ENCODE measurements at regions not wholly inside any gene's neighbourhood (a gene's known extent, or its start where the extent isn't known, plus 50 kb on each side); places are given as distances from the start of the nearest gene placed in this dataset.

DNA sequence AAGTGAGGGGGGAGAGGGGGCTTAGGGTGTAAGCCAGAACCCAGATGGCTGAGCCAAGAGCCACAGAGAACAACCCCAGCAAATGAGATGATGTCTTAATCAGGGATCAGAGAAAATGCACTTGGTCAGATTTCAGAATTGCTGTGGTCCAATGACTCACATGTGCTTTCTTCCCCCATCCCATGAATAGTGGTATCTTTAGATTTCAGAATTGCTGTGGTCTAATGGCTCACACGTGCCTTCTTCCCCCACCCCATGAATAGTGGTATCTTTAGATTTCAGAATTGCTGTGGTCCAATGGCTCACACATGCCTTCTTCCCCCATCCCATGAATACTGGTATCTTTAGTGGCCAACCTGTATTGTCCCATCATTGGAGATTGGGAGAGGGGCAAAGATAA, 59.9 kb downstream of the IRX2 start:
- Histone ChIP-seq H3K18ac (ENCODE audit: extremely low read depth, low read length) (no peak overlapping the region), H4K8ac (ENCODE audit: extremely low read depth, insufficient read depth, low read length) (no peak overlapping the region), H3K27ac (ENCODE audit: low read depth, low read length) (no peak overlapping the region), H3K4me3 (ENCODE audit: extremely low read depth in 1 of 4, insufficient read depth in 2 of 4, low read depth in 3 of 4, low read length in 4 of 4) (no peak overlapping the region), H3K4ac (replicated peaks; ENCODE audit: insufficient read length, low read depth, low read length) (no peak overlapping the region), H2BK120ac (replicated peaks; ENCODE audit: low read depth, low read length) (no peak overlapping the region), H3K36me3 (ENCODE audit: control insufficient read depth in 2 of 4, insufficient read depth in 4 of 4, low read length in 3 of 4) (no peaks in the 10 kb centered on the region), H4K20me1 (replicated peaks in 1 of 2; ENCODE audit: control insufficient read depth in 1 of 2, insufficient read depth in 2 of 2, low read length in 2 of 2) (no peaks in the 10 kb centered on the region), H4K5ac (ENCODE audit: insufficient read length, low read depth, low read length) (no peak overlapping the region), H3K4me1 (replicated peaks in 1 of 4; ENCODE audit: control insufficient read depth in 3 of 4, insufficient read depth in 4 of 4, low read length in 3 of 4) (no peaks in the 10 kb centered on the region), H3K4me2 (ENCODE audit: insufficient read depth in 1 of 2, low read depth in 2 of 2, low read length in 2 of 2) (no peak overlapping the region), H3K9me3 (ENCODE audit: insufficient read depth in 2 of 2, low read depth in 1 of 2, low read length in 1 of 2) (no peaks in the 10 kb centered on the region), H2BK15ac (ENCODE audit: low read length) (no peak overlapping the region), H4K91ac (replicated peaks; ENCODE audit: insufficient read length, low read length) (no peak overlapping the region), H3K27me3 (replicated peaks in 1 of 4; ENCODE audit: control insufficient read depth in 3 of 4, extremely low read depth in 1 of 4, insufficient read depth in 3 of 4, low read length in 3 of 4) (no peaks in the 10 kb centered on the region), H2BK20ac (ENCODE audit: low read length) (no peak overlapping the region), H3K23ac (ENCODE audit: insufficient read length) (no peak overlapping the region), H3K9ac (replicated peaks in 1 of 4; ENCODE audit: extremely low read depth in 1 of 4, low read depth in 3 of 4, low read length in 3 of 4) (no peak overlapping the region), H3K14ac (ENCODE audit: insufficient read length) (no peak overlapping the region), H2BK12ac (ENCODE audit: low read depth, low read length) (no peak overlapping the region), H3K56ac (replicated peaks; ENCODE audit: insufficient read length, low read depth, low read length) (no peak overlapping the region), H3K79me1 (ENCODE audit: low read depth, low read length) (no peaks in the 10 kb centered on the region), H2AK5ac (ENCODE audit: low read depth, low read length) (no peak overlapping the region), H2AFZ (ENCODE audit: low read length) (no peak overlapping the region), H3K23me2 (ENCODE audit: low read depth, low read length) (no peaks in the 10 kb centered on the region), H3K79me2 (ENCODE audit: control insufficient read depth in 1 of 2, insufficient read depth in 2 of 2, low read length in 2 of 2) (no peaks in the 10 kb centered on the region), H2BK5ac (ENCODE audit: low read depth, low read length) (no peak overlapping the region)
- POLR2A ChIA-PET (ENCODE audit: partially characterized antibody): no interaction called here
- FAIRE-seq (no peak), DNase-seq (ENCODE audit: low read depth in 1 of 2, low spot score in 2 of 2) (no peak)
- TF ChIP-seq BRCA1 (IDR thresholded peaks at IDR 0.05; ENCODE audit: low read depth, low read length): no peak
- CTCF ChIA-PET (ENCODE audit: partially characterized antibody): interaction anchor here (2.5 kb wide), 1 partner anchor 10 kb away, joined by 6 read pairs; no protein-coding TSS in a partner anchor
- WGBS, 2 experiments (ENCODE audit: extremely low coverage in 1 of 2, insufficient coverage in 1 of 2, insufficient read length in 1 of 2, insufficient replicate concordance in 2 of 2, low coverage in 1 of 2, low lambda C conversion rate in 2 of 2, missing lambda C conversion rate in 1 of 2): 89% methylated on average over 1 of the region's 1 CpG; no CpG with 5 or more reads in 1 of the 2 experiments

Measured in H1 (cell line).